ENCODE measurements at regions not wholly inside any gene's neighbourhood (a gene's known extent, or its start where the extent isn't known, plus 50 kb on each side); places are given as distances from the start of the nearest gene placed in this dataset.

GRCh38 chr9:16099732-16100536 lies 547.1 kb downstream of the CCDC171 start:
- Histone ChIP-seq H3K9me3 (ENCODE audit: control insufficient read depth, low read depth, low read length) (no peaks in the 10 kb centered on the region), H3K9ac (ENCODE audit: extremely low read depth, insufficient read length, low read length) (no peak overlapping the region), H2BK120ac (ENCODE audit: low read depth, low read length, poor library complexity, severe bottlenecking) (no peak overlapping the region), H2AK5ac (ENCODE audit: insufficient read length, low read length) (no peak overlapping the region), H2AFZ (ENCODE audit: low read length) (no peak overlapping the region), H3K23me2 (ENCODE audit: insufficient read length, low read depth, low read length, poor library complexity, severe bottlenecking) (no peaks in the 10 kb centered on the region), H3K27me3 (ENCODE audit: insufficient read depth, low read length) (no peaks in the 10 kb centered on the region), H4K91ac (ENCODE audit: insufficient read length, low read depth, low read length) (no peak overlapping the region), H2BK15ac (ENCODE audit: low read depth, low read length) (no peak overlapping the region), H3K79me2 (ENCODE audit: insufficient read depth, low read length) (no peaks in the 10 kb centered on the region), H3K18ac (ENCODE audit: insufficient read length, low read depth, low read length) (no peak overlapping the region), H2BK20ac (ENCODE audit: low read depth, low read length, poor library complexity, severe bottlenecking) (no peak overlapping the region), H3K79me1 (ENCODE audit: insufficient read depth, low read depth, low read length, poor library complexity, severe bottlenecking) (no peaks in the 10 kb centered on the region), H2BK12ac (ENCODE audit: insufficient read length, low read depth, low read length) (no peak overlapping the region), H3K4me1 (ENCODE audit: insufficient read depth, low read length) (no peaks in the 10 kb centered on the region), H4K8ac (replicated peaks; ENCODE audit: insufficient read length, low read depth, low read length) (no peak overlapping the region), H2BK5ac (ENCODE audit: insufficient read length, low read length) (no peak overlapping the region), H3K27ac (ENCODE audit: insufficient read length, low read depth, low read length) (no peak overlapping the region), H3K4me2 (ENCODE audit: insufficient read depth, insufficient read length, low read length) (no peak overlapping the region), H4K20me1 (ENCODE audit: control insufficient read depth, insufficient read depth, insufficient read length) (no peaks in the 10 kb centered on the region), H3K56ac (ENCODE audit: insufficient read length, low read depth, low read length) (no peak overlapping the region), H3K14ac (ENCODE audit: insufficient read depth, low read length) (no peak overlapping the region), H3K23ac (ENCODE audit: insufficient read length, low read depth, low read length) (no peak overlapping the region), H3K4ac (ENCODE audit: low read depth, low read length) (no peak overlapping the region), H4K5ac (ENCODE audit: insufficient read length, low read depth, low read length) (no peak overlapping the region), H3T11ph (ENCODE audit: low read length) (no peak overlapping the region)
- Mint-ChIP-seq H3K4me3 (no peak overlapping the region), H3K4me1 (peaks cover 21 to 28% of the 10 kb centered on the region in 2 experiments), H3K36me3 (ENCODE audit: insufficient read depth in 1 of 3, low read depth in 3 of 3) (no peaks in the 10 kb centered on the region), H3K27me3 (ENCODE audit: low read depth) (peaks cover 1% of the 10 kb centered on the region; the same call in 1 of the 2 replicates), H3K9me3 (no peaks in the 10 kb centered on the region), H3K27ac (no peak overlapping the region)
- no CpG with 5 or more reads among the region's 8 CpGs for WGBS (ENCODE audit: extremely low coverage, insufficient read length, low lambda C conversion rate)
- no peak for DNase-seq
- no peak for TF ChIP-seq CTCF (conservative IDR thresholded peaks at IDR 0.05)
